Cardiac fibroblast (primary cell): ENCODE measurements at regions not wholly inside any gene's neighbourhood (a gene's known extent, or its start where the extent isn't known, plus 50 kb on each side); places are given as distances from the start of the nearest gene placed in this dataset.

ENCODE experiments used
- DNase-seq, 2 donors: peaks; one replicate each; pipeline versions ENCODE4 v3.0.0 to v3.0.0-alpha.2; 2010; ENCODE audit warnings: low read depth in 2 of 2
- H3K4me3 ChIP-seq, 2 donors: replicated peaks in 1 of 2; 1 replicate in 1 of 2; 2 replicates in 1 of 2; pipeline ENCODE4 v1.5.1; 2011; ENCODE audit warnings: low read depth in 2 of 2, low read length in 2 of 2, mild to moderate bottlenecking in 2 of 2, moderate library complexity in 1 of 2
- TF ChIP-seq, protein P1 (sequence below): IDR thresholded peaks from one replicate; pipeline ENCODE4 v1.5.1; 2011; ENCODE audit warnings: low read depth, mild to moderate bottlenecking, low read length, inconsistent platforms

DNA sequence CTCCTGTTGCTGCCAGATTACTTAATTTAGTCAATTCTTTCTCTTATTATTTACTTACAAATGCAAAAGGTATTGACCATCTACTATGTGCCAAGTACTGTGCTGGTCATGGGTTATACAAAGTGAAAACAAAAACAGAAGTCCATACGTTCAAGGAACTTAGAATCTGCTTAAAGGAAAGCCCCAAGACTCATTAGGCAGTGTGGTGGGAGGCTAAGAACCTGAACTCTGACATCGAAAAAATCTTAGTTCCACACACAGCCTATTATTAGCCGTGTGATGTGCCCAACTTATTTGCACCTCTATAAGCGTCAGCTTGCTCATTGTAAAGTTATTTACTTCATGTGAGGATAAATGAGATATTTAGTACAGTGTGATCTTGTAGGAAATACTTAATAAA, 227.4 kb upstream of the SORCS1 start:
- TF ChIP-seq, protein P1, sequence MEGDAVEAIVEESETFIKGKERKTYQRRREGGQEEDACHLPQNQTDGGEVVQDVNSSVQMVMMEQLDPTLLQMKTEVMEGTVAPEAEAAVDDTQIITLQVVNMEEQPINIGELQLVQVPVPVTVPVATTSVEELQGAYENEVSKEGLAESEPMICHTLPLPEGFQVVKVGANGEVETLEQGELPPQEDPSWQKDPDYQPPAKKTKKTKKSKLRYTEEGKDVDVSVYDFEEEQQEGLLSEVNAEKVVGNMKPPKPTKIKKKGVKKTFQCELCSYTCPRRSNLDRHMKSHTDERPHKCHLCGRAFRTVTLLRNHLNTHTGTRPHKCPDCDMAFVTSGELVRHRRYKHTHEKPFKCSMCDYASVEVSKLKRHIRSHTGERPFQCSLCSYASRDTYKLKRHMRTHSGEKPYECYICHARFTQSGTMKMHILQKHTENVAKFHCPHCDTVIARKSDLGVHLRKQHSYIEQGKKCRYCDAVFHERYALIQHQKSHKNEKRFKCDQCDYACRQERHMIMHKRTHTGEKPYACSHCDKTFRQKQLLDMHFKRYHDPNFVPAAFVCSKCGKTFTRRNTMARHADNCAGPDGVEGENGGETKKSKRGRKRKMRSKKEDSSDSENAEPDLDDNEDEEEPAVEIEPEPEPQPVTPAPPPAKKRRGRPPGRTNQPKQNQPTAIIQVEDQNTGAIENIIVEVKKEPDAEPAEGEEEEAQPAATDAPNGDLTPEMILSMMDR = no peak
- no peak overlapping the region for H3K4me3 ChIP-seq
- DNase-seq = no peak

DNA sequence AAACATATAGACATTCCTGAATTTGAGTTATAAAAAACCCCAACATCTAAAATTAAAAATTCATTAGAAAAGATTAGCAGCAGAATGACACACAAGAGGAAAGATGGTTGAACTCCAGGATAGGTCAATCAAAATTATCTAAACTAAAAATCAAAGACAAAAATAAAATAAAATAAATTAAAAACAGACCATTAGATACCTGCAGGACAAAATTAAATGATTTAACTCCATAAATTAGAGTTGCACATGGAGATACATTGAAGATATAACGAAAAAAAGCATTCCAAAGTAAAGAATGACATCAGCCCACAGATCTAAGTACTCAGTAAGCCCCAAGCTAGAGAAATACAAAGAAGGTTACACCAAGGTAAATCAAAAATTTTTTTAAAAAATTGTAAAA, 226.1 kb upstream of the SORCS1 start:
- TF ChIP-seq, protein P1 = no peak
- no peak for DNase-seq
- no peak overlapping the region for H3K4me3 ChIP-seq

DNA sequence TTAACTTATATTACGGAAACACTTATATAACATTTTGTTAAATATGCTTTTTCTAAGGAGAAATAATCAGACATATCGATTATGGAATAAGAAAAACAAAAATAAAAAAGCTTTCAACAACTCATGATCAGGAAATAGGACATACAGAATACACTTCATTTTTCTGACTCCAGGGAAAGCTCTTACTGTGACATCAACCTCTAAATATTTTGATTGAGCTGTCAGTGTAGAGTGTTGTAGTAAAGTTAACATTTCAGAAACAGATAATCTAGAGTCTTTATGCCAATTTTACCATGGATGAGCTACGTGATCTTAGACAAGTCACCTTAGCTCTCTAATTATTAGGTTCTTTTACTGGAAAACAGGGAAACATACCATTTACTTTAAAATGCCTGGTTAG, 218.9 kb upstream of the SORCS1 start:
- TF ChIP-seq, protein P1 = no peak
- DNase-seq = no peak
- H3K4me3 ChIP-seq = no peak overlapping the region

DNA sequence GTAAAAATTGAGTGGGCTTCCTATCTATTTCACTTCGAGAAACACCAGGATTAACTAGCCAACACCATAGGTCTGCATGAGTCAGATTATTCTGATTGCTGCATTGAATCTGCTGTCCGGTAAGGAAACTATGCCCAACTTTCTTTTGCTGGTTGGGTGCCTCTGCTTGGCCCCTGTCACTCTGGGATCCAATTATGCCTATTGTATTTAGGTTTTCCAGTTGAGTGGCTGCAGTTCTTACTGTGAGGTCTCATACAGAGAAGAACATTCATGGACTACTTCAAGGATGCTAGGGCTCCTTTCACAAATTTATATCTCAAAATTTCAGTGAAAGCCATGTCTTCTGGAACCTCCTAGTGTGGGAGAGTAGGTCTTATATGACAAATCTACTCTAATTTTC, 215.1 kb upstream of the SORCS1 start:
- no peak overlapping the region for H3K4me3 ChIP-seq
- TF ChIP-seq, protein P1 = no peak
- no peak for DNase-seq

DNA sequence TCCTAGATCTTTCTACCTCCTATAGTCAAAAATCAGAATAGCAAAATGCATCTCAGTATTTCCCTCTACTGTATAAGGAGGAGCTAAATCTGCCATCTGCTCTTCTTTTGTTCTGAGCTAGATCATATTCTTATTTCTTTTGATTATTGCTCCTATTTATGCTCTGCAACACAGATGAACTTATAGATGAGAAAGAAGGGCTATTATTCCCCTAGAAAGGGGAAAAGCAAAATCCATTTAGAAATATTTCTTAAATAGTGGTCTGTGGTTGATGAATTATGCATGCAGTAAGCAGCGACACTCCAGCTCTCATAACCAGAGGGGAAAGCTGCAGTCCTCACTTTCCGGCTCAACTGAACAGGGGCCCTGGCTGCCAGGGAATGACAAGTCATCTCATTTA, 207.3 kb upstream of the SORCS1 start:
- DNase-seq = no peak
- no peak overlapping the region for H3K4me3 ChIP-seq
- TF ChIP-seq, protein P1 = no peak

DNA sequence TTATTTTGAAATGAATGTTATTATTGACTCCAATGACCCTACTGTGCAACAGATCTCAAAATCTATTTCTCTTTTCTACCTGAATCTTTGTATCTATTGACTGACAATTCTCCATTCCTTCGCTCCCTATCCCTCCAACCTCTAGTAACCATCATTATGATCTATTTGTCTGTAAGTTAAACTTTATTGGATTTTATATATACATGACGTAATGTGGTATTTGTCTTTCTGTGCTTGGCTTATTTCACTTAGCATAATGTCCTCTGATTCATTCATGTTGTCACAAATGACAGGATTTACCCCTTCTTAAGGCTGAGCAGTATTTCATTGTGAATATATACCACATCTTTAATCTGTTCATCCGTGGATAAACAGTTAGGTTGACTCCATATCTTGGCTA, 200.4 kb upstream of the SORCS1 start:
- no peak for DNase-seq
- TF ChIP-seq, protein P1 = no peak
- H3K4me3 ChIP-seq = no peak overlapping the region

DNA sequence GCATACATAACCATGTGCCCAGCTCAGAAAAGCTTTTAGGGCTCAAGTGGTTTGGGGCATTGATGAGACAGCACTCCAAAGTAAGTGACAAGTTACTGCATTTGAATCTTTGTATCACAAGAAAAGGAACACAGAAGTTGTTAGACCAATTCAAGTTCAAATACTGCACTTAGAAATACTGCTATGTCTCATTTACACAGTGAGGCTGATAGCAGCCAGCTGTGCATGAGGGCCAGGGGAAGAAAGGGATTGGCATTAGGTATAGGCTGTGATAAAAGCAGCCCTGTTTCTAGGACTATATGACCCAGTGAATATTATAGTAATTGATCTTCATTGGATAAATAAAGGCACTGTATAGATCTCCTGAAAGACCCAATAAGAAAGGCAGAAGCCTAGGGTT, 197.8 kb upstream of the SORCS1 start:
- no peak overlapping the region for H3K4me3 ChIP-seq
- no peak for DNase-seq
- TF ChIP-seq, protein P1 = no peak
